BJ (cell line): ENCODE measurements at regions not wholly inside any gene's neighbourhood (a gene's known extent, or its start where the extent isn't known, plus 50 kb on each side); places are given as distances from the start of the nearest gene placed in this dataset.

ENCODE experiments used
- CTCF ChIA-PET: fragments of 350-600 bp; formaldehyde crosslinking; extraction: SDS; loops from one replicate; lab custom pipeline; 2021; ENCODE audit warnings: antibody characterized with exemption, inconsistent platforms; lab: Yijun Ruan, JAX
- POLR2A ChIA-PET: fragments of 300-600 bp; sonication (Branson Sonifier 250); formaldehyde crosslinking; extraction: SDS; loops from one replicate; lab custom pipeline; 2021; ENCODE audit warnings: antibody characterized with exemption; lab: Charles Lee
- DNase-seq: peaks from one replicate; pipeline ENCODE4 v3.0.0-alpha.2; 2011; ENCODE audit warnings: low read depth
- H3K27me3 ChIP-seq: 2 replicates; pipeline ENCODE4 v1.6.0; 2011; ENCODE audit warnings: low read length; ENCODE audit not compliant: control insufficient read depth, insufficient read depth
- H3K36me3 ChIP-seq: 2 replicates; pipeline ENCODE4 v1.5.1; 2011; ENCODE audit warnings: low read length; ENCODE audit not compliant: control insufficient read depth, insufficient read depth
- H3K4me3 ChIP-seq: 2 replicates; pipeline ENCODE4 v1.5.1; 2011; ENCODE audit warnings: low read depth, mild to moderate bottlenecking, control low read depth, low read length
- TF ChIP-seq, protein P1 (sequence below): IDR thresholded peaks from 2 replicates; pipeline ENCODE4 v1.5.1; 2011; ENCODE audit warnings: low read depth, mild to moderate bottlenecking, control low read depth, inconsistent platforms, low read length, moderate library complexity; ENCODE audit not compliant: insufficient read depth

DNA sequence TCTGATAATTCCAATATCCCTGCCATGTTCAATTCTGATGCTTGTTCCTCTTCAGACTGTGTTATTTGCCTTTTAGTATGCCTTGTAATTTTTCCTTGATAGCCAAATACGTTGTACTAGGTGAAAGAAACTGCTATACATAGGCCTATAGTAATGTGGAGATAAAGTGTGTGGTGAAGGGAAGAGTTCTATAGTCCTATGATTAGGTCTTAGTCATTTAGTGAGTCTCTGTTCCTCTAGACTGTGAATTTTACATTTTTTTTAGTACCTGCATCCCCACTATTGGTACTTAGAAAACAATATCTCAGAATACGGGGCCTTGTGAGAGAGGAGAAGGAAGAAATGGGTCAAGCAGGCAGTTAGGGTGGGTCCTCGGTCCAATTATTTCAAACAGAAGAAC is 59.6 kb upstream of the SEMA3E start:
- H3K36me3 ChIP-seq, result no peaks in the 10 kb centered on the region
- ChIA-PET POLR2A (no interaction called here), CTCF (no interaction called here)
- TF ChIP-seq, protein P1, sequence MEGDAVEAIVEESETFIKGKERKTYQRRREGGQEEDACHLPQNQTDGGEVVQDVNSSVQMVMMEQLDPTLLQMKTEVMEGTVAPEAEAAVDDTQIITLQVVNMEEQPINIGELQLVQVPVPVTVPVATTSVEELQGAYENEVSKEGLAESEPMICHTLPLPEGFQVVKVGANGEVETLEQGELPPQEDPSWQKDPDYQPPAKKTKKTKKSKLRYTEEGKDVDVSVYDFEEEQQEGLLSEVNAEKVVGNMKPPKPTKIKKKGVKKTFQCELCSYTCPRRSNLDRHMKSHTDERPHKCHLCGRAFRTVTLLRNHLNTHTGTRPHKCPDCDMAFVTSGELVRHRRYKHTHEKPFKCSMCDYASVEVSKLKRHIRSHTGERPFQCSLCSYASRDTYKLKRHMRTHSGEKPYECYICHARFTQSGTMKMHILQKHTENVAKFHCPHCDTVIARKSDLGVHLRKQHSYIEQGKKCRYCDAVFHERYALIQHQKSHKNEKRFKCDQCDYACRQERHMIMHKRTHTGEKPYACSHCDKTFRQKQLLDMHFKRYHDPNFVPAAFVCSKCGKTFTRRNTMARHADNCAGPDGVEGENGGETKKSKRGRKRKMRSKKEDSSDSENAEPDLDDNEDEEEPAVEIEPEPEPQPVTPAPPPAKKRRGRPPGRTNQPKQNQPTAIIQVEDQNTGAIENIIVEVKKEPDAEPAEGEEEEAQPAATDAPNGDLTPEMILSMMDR, result no peak
- no peak overlapping the region for H3K4me3 ChIP-seq
- DNase-seq, result no peak
- H3K27me3 ChIP-seq, result no peaks in the 10 kb centered on the region

- DNase-seq, result no peak
- POLR2A ChIA-PET, result no interaction called here
- CTCF ChIA-PET, result no interaction called here
- Histone ChIP-seq H3K36me3 (no peaks in the 10 kb centered on the region), H3K4me3 (no peak overlapping the region), H3K27me3 (no peaks in the 10 kb centered on the region)
- TF ChIP-seq, protein P1, result no peak
Measured at GRCh38 chr7:83704564-83704963, 55.6 kb upstream of the SEMA3E start.

DNA sequence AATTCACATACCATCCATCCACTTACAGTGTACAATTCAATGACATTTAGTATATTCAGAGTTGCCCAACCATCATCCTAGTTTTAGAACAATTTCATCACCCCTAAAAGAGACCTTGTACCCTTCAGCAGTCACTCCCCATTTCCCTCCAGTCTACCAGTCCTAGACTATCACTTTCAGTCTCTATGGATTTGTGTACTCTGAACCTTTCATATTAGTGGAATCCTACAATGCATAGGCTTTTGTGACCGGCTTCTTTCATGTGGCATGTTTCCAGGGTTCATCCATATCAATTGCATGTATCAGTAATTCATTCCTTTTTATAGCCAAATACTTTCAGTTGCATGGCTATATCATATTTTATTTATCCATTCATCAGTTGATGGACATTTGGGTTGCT is 53.5 kb upstream of the SEMA3E start:
- H3K4me3 ChIP-seq, result no peak overlapping the region
- H3K27me3 ChIP-seq, result no peaks in the 10 kb centered on the region
- ChIA-PET CTCF (no interaction called here), POLR2A (no interaction called here)
- H3K36me3 ChIP-seq, result no peaks in the 10 kb centered on the region
- DNase-seq, result no peak
- TF ChIP-seq, protein P1, result no peak

DNA sequence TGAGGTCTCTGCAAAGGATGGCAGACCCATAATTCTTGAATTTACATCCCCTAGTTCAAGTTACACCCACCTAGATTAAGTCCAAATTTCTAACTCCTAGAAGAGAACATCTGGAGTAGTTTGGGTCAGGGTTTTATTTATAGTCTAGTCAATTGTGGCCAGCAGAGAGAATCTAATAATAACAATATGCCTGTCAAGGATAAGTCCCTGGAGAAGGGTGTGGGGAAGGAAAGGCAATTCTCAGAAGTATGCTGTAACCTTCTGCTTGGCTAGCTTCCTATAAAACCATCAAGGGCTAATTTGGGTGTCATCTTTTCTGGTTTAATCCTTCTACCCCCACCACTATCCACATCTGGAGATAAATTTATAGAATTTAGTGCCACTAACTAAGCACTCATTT is 52.8 kb upstream of the SEMA3E start:
- H3K4me3 ChIP-seq, result no peak overlapping the region
- ChIA-PET POLR2A (no interaction called here), CTCF (no interaction called here)
- no peaks in the 10 kb centered on the region for H3K36me3 ChIP-seq
- no peak for DNase-seq
- no peaks in the 10 kb centered on the region for H3K27me3 ChIP-seq
- TF ChIP-seq, protein P1, result no peak
